ENCODE measurements at regions not wholly inside any gene's neighbourhood (a gene's known extent, or its start where the extent isn't known, plus 50 kb on each side); places are given as distances from the start of the nearest gene placed in this dataset.

DNA sequence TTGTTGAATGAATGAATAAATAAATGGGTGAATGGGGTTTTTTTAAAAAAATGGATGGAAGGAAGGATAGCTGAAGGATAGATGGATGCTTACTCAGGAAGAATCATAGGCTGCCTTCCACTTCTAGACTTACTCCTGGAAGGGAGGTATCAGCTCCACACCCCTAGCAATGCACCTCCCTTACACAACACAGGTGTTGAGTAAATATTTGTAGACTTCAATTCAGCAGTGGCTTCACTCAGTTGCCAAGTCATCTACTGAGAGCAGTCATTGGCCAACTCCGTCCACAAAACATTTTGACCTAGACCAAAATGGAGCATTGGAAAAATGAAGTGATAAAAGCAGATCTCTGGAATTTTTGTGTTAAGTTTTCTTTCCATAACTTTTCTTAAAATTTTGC is 65.5 kb upstream of the ST8SIA2 start:
- DNase-seq (ENCODE audit: low spot score) (no peak), ATAC-seq (no peak)
- TF ChIP-seq POLR2AphosphoS5 (IDR thresholded peaks at IDR 0.05; ENCODE audit: low read depth), result no peak
- no peak for TF ChIP-seq ZNF331 (CRISPR knock-in tag; IDR thresholded peaks at IDR 0.05; ENCODE audit: low read depth)
- no peak for TF ChIP-seq NANOG (IDR thresholded peaks at IDR 0.05; ENCODE audit: borderline replicate concordance)
- TF ChIP-seq, protein P1, sequence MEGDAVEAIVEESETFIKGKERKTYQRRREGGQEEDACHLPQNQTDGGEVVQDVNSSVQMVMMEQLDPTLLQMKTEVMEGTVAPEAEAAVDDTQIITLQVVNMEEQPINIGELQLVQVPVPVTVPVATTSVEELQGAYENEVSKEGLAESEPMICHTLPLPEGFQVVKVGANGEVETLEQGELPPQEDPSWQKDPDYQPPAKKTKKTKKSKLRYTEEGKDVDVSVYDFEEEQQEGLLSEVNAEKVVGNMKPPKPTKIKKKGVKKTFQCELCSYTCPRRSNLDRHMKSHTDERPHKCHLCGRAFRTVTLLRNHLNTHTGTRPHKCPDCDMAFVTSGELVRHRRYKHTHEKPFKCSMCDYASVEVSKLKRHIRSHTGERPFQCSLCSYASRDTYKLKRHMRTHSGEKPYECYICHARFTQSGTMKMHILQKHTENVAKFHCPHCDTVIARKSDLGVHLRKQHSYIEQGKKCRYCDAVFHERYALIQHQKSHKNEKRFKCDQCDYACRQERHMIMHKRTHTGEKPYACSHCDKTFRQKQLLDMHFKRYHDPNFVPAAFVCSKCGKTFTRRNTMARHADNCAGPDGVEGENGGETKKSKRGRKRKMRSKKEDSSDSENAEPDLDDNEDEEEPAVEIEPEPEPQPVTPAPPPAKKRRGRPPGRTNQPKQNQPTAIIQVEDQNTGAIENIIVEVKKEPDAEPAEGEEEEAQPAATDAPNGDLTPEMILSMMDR (conservative IDR thresholded peaks at IDR 0.05; ENCODE audit: low read depth in 2 of 2), result no peak
- TF ChIP-seq, protein P2, sequence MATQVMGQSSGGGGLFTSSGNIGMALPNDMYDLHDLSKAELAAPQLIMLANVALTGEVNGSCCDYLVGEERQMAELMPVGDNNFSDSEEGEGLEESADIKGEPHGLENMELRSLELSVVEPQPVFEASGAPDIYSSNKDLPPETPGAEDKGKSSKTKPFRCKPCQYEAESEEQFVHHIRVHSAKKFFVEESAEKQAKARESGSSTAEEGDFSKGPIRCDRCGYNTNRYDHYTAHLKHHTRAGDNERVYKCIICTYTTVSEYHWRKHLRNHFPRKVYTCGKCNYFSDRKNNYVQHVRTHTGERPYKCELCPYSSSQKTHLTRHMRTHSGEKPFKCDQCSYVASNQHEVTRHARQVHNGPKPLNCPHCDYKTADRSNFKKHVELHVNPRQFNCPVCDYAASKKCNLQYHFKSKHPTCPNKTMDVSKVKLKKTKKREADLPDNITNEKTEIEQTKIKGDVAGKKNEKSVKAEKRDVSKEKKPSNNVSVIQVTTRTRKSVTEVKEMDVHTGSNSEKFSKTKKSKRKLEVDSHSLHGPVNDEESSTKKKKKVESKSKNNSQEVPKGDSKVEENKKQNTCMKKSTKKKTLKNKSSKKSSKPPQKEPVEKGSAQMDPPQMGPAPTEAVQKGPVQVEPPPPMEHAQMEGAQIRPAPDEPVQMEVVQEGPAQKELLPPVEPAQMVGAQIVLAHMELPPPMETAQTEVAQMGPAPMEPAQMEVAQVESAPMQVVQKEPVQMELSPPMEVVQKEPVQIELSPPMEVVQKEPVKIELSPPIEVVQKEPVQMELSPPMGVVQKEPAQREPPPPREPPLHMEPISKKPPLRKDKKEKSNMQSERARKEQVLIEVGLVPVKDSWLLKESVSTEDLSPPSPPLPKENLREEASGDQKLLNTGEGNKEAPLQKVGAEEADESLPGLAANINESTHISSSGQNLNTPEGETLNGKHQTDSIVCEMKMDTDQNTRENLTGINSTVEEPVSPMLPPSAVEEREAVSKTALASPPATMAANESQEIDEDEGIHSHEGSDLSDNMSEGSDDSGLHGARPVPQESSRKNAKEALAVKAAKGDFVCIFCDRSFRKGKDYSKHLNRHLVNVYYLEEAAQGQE (IDR thresholded peaks at IDR 0.05; ENCODE audit: unreplicated experiment), result no peak
- TF ChIP-seq, protein P3, sequence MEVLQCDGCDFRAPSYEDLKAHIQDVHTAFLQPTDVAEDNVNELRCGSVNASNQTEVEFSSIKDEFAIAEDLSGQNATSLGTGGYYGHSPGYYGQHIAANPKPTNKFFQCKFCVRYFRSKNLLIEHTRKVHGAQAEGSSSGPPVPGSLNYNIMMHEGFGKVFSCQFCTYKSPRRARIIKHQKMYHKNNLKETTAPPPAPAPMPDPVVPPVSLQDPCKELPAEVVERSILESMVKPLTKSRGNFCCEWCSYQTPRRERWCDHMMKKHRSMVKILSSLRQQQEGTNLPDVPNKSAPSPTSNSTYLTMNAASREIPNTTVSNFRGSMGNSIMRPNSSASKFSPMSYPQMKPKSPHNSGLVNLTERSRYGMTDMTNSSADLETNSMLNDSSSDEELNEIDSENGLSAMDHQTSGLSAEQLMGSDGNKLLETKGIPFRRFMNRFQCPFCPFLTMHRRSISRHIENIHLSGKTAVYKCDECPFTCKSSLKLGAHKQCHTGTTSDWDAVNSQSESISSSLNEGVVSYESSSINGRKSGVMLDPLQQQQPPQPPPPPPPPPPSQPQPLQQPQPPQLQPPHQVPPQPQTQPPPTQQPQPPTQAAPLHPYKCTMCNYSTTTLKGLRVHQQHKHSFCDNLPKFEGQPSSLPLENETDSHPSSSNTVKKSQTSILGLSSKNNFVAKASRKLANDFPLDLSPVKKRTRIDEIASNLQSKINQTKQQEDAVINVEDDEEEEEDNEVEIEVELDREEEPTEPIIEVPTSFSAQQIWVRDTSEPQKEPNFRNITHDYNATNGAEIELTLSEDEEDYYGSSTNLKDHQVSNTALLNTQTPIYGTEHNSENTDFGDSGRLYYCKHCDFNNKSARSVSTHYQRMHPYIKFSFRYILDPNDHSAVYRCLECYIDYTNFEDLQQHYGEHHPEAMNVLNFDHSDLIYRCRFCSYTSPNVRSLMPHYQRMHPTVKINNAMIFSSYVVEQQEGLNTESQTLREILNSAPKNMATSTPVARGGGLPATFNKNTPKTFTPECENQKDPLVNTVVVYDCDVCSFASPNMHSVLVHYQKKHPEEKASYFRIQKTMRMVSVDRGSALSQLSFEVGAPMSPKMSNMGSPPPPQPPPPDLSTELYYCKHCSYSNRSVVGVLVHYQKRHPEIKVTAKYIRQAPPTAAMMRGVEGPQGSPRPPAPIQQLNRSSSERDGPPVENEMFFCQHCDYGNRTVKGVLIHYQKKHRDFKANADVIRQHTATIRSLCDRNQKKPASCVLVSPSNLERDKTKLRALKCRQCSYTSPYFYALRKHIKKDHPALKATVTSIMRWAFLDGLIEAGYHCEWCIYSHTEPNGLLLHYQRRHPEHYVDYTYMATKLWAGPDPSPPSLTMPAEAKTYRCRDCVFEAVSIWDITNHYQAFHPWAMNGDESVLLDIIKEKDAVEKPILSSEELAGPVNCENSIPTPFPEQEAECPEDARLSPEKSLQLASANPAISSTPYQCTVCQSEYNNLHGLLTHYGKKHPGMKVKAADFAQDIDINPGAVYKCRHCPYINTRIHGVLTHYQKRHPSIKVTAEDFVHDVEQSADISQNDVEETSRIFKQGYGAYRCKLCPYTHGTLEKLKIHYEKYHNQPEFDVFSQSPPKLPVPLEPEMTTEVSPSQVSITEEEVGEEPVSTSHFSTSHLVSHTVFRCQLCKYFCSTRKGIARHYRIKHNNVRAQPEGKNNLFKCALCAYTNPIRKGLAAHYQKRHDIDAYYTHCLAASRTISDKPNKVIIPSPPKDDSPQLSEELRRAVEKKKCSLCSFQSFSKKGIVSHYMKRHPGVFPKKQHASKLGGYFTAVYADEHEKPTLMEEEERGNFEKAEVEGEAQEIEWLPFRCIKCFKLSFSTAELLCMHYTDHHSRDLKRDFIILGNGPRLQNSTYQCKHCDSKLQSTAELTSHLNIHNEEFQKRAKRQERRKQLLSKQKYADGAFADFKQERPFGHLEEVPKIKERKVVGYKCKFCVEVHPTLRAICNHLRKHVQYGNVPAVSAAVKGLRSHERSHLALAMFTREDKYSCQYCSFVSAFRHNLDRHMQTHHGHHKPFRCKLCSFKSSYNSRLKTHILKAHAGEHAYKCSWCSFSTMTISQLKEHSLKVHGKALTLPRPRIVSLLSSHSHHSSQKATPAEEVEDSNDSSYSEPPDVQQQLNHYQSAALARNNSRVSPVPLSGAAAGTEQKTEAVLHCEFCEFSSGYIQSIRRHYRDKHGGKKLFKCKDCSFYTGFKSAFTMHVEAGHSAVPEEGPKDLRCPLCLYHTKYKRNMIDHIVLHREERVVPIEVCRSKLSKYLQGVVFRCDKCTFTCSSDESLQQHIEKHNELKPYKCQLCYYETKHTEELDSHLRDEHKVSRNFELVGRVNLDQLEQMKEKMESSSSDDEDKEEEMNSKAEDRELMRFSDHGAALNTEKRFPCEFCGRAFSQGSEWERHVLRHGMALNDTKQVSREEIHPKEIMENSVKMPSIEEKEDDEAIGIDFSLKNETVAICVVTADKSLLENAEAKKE (CRISPR knock-in tag; IDR thresholded peaks at IDR 0.05), result no peak
- TF ChIP-seq ZNF114 (CRISPR knock-in tag; IDR thresholded peaks at IDR 0.05), result no peak
- no peak for TF ChIP-seq EZH2 (IDR thresholded peaks at IDR 0.05; ENCODE audit: low read depth, unreplicated experiment)
- Mint-ChIP-seq H3K9me3 (peaks cover 8% of the 10 kb centered on the region; the same call in 2 of the 3 replicates), H3K36me3 (ENCODE audit: low read depth) (no peaks in the 10 kb centered on the region), H3K27ac (no peak overlapping the region), H3K27me3 (ENCODE audit: insufficient read depth, low read depth, poor library complexity) (peaks cover 3% of the 10 kb centered on the region), H3K4me3 (no peak overlapping the region), H3K4me1 (no peaks in the 10 kb centered on the region)
- H3K4me2 ChIP-seq, result no peak overlapping the region
- H3K9me2 ChIP-seq (ENCODE audit: insufficient read depth), result 0 out of 2 replicates have a peak, but pooled peaks cover 2% of the 10 kb centered on the region
- no peak overlapping the region for H3K4me3 ChIP-seq
- H3K4me1 ChIP-seq (ENCODE audit: insufficient read depth), result no peaks in the 10 kb centered on the region
- no peaks in the 10 kb centered on the region for H3K36me3 ChIP-seq (ENCODE audit: insufficient read depth)
- H2AFZ ChIP-seq, result no peak overlapping the region
- H3K27me3 ChIP-seq (ENCODE audit: insufficient read depth), result no peaks in the 10 kb centered on the region
- no peak overlapping the region for H3K27ac ChIP-seq (ENCODE audit: low read depth)
- H3F3A ChIP-seq (replicated peaks; ENCODE audit: low read depth), result no peaks in the 10 kb centered on the region
- H3K79me2 ChIP-seq (replicated peaks; ENCODE audit: insufficient read depth), result no peaks in the 10 kb centered on the region
- H4K20me1 ChIP-seq (replicated peaks; ENCODE audit: insufficient read depth), result no peaks in the 10 kb centered on the region

Data from GM23338 (cell line).